22Rv1 (cell line): ENCODE measurements at regions not wholly inside any gene's neighbourhood (a gene's known extent, or its start where the extent isn't known, plus 50 kb on each side); places are given as distances from the start of the nearest gene placed in this dataset.

ENCODE experiments used
- H3K27ac ChIP-seq: fragments of 450-650 bp; 2 replicates; pipeline ENCODE4 v1.5.1; 2017
- CTCF ChIP-seq: fragments of 450-650 bp; IDR thresholded peaks from 2 replicates; pipeline ENCODE4 v1.5.1; 2017; ENCODE audit warnings: mild to moderate bottlenecking
- ZFX ChIP-seq: fragments of 450-650 bp; IDR thresholded peaks from 2 replicates; pipeline ENCODE4 v1.6.1; 2017; ENCODE audit warnings: antibody characterized with exemption, borderline replicate concordance

GRCh38 chr6:14927398-14927797 lies 318.5 kb upstream of the JARID2 start:
- H3K27ac ChIP-seq, result no peak overlapping the region
- TF ChIP-seq ZFX, result no peak
- TF ChIP-seq CTCF, result no peak

GRCh38 chr6:14929291-14929690 lies 316.6 kb upstream of the JARID2 start:
- TF ChIP-seq ZFX (no peak), CTCF (no peak)

GRCh38 chr6:14930366-14930989 lies 315.4 kb upstream of the JARID2 start:
- no peak for TF ChIP-seq CTCF
- TF ChIP-seq ZFX, result no peak
- H3K27ac ChIP-seq, result no peak overlapping the region

More at GRCh38 chr6:14929291-14929690, 316.6 kb upstream of the JARID2 start:
- H3K27ac ChIP-seq, result no peak overlapping the region

- no peak for TF ChIP-seq CTCF
- no peak for TF ChIP-seq ZFX
- no peak overlapping the region for H3K27ac ChIP-seq
Observed at GRCh38 chr6:14932485-14933182, 313.2 kb upstream of the JARID2 start.

- TF ChIP-seq ZFX (no peak), CTCF (no peak)
- H3K27ac ChIP-seq, result no peak overlapping the region
Observed at GRCh38 chr6:14933183-14933544, 312.7 kb upstream of the JARID2 start.

- TF ChIP-seq CTCF (no peak), ZFX (no peak)
- H3K27ac ChIP-seq, result no peak overlapping the region
Observed at GRCh38 chr6:14934013-14934412, 311.9 kb upstream of the JARID2 start.

GRCh38 chr6:14934844-14935243 lies 311.0 kb upstream of the JARID2 start:
- TF ChIP-seq CTCF (no peak), ZFX (no peak)
- no peak overlapping the region for H3K27ac ChIP-seq
